Hepatocyte (in vitro differentiated cells): ENCODE measurements at regions not wholly inside any gene's neighbourhood (a gene's known extent, or its start where the extent isn't known, plus 50 kb on each side); places are given as distances from the start of the nearest gene placed in this dataset.

Source experiments
- CTCF ChIP-seq: fragments of 200-600 bp; sonication (generic); IDR thresholded peaks from 2 replicates; pipeline ENCODE4 v1.5.1; 2016; ENCODE audit warnings: antibody characterized with exemption, mild to moderate bottlenecking; ENCODE audit not compliant: poor library complexity
- EZH2 ChIP-seq: fragments of 200-600 bp; sonication (generic); IDR thresholded peaks from 2 replicates; pipeline ENCODE4 v1.6.1; 2016; ENCODE audit warnings: antibody characterized with exemption, mild to moderate bottlenecking, borderline replicate concordance

GRCh38 chr5:92922231-92922967 is 658.6 kb downstream of the NR2F1-AS1 start:
- no peak for TF ChIP-seq CTCF
- TF ChIP-seq EZH2, result no peak
